ENCODE measurements at regions not wholly inside any gene's neighbourhood (a gene's known extent, or its start where the extent isn't known, plus 50 kb on each side); places are given as distances from the start of the nearest gene placed in this dataset.

- no peak for TF ChIP-seq CTCF (IDR thresholded peaks at IDR 0.05; ENCODE audit: low read length)
- no peak for TF ChIP-seq EZH2 (IDR thresholded peaks at IDR 0.05; ENCODE audit: borderline replicate concordance, low read length)
Observed at GRCh38 chr15:98529205-98530145, 118.9 kb upstream of the IGF1R start.
